ENCODE measurements at regions not wholly inside any gene's neighbourhood (a gene's known extent, or its start where the extent isn't known, plus 50 kb on each side); places are given as distances from the start of the nearest gene placed in this dataset.

DNA sequence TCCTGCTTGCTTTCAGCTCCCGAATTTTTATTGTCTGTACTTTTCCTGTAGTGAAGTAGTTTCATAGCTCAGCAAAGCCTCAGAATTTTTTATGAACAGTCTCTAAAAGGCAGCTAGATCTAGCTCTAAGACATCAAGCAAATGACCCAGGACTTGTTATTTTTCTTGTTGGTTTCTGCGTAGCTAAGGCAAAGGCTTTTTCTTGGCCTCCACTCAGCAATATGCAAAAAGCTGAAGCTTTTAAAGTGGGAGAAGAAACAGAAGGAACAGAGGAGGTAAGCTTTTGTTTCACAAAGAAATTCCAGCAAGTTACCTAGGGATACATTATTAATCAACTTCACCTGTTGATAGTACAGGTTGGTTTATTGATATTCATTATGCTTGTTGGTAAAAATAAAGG, 235.9 kb downstream of the PCDH20 start:
- H3K27me3 ChIP-seq, result no peaks in the 10 kb centered on the region
- H3K4me1 ChIP-seq, result no peaks in the 10 kb centered on the region
- no peak overlapping the region for H3K9ac ChIP-seq
- H4K20me1 ChIP-seq, result no peaks in the 10 kb centered on the region
- no peak overlapping the region for H3K4me3 ChIP-seq
- H3K27ac ChIP-seq, result no peak overlapping the region
- H3K4me2 ChIP-seq, result no peak overlapping the region
- no peaks in the 10 kb centered on the region for H3K9me3 ChIP-seq
- no peaks in the 10 kb centered on the region for H3K36me3 ChIP-seq
- TF ChIP-seq Cebpa-rat (IDR thresholded peaks at IDR 0.05), result no peak

DNA sequence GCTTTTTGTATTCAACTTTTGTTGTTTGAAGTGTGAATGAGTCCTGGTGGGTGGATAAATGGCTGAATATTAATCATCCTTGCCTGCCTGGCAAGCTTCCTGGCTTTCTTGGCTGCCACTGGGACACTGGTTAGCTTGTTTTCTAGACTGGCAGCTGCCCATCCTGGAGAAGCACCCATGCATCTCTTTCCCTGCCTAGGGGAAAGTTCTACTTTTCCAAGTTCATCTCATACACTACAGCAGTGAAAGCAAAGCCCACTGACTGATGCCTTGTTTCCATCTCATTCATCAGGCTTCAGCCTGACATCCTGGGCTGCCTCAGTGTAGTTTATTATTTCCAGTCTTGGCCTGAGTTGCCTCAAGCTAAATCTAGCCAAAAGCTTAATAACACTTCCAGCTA, 244.8 kb downstream of the PCDH20 start:
- Histone ChIP-seq H3K4me3 (no peak overlapping the region), H3K9ac (no peak overlapping the region), H3K9me3 (no peaks in the 10 kb centered on the region), H3K36me3 (no peaks in the 10 kb centered on the region), H4K20me1 (no peaks in the 10 kb centered on the region), H3K4me1 (no peaks in the 10 kb centered on the region), H3K4me2 (no peak overlapping the region), H3K27ac (no peak overlapping the region), H3K27me3 (no peaks in the 10 kb centered on the region)
- TF ChIP-seq Cebpa-rat (IDR thresholded peaks at IDR 0.05), result no peak

DNA sequence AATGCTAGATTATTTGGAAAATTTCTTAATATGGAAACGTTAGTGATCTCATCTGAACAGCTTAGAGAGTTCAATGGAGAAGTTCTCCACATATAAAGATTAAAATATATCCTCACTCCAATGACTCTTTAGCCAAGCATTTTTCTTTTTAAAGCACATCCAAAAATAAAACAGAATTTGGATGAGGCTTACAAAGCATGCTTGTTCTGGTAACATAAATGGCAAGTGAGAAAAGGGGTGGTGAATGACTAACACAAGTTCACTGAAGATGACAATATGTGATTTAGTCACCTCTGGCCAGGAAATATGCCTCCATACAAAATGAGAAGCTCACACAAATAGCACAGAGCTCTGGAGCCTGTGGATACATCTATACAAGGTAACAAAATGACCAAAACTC, 253.0 kb downstream of the PCDH20 start:
- Histone ChIP-seq H3K4me1 (no peaks in the 10 kb centered on the region), H3K27ac (no peak overlapping the region), H3K4me3 (no peak overlapping the region), H3K9me3 (no peaks in the 10 kb centered on the region), H3K9ac (no peak overlapping the region), H3K36me3 (no peaks in the 10 kb centered on the region), H3K27me3 (no peaks in the 10 kb centered on the region), H3K4me2 (no peak overlapping the region), H4K20me1 (no peaks in the 10 kb centered on the region)
- TF ChIP-seq Cebpa-rat (IDR thresholded peaks at IDR 0.05), result no peak

DNA sequence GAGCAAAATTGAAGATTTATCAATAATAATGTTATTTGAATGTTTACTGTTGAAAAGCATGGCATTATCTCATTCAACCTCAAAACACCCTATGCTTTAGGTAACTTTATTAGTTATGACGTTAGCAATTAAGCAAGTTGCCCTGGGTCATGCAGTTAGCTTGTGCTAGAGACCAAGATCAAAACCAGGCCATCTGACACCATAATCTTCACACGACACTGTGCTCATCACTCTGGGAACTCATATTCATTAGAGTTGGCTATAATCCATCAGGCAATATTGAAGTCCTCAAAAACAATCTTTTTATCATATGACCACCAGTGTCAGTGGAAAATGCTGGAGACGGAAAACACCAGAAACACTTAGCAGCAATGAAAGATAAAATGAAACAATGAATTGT, 253.5 kb downstream of the PCDH20 start:
- TF ChIP-seq Cebpa-rat (IDR thresholded peaks at IDR 0.05), result no peak
- no peaks in the 10 kb centered on the region for H3K4me1 ChIP-seq
- H3K4me2 ChIP-seq, result no peak overlapping the region
- H3K4me3 ChIP-seq, result no peak overlapping the region
- H3K36me3 ChIP-seq, result no peaks in the 10 kb centered on the region
- no peaks in the 10 kb centered on the region for H3K9me3 ChIP-seq
- H3K9ac ChIP-seq, result no peak overlapping the region
- no peaks in the 10 kb centered on the region for H4K20me1 ChIP-seq
- H3K27me3 ChIP-seq, result no peaks in the 10 kb centered on the region
- no peak overlapping the region for H3K27ac ChIP-seq

DNA sequence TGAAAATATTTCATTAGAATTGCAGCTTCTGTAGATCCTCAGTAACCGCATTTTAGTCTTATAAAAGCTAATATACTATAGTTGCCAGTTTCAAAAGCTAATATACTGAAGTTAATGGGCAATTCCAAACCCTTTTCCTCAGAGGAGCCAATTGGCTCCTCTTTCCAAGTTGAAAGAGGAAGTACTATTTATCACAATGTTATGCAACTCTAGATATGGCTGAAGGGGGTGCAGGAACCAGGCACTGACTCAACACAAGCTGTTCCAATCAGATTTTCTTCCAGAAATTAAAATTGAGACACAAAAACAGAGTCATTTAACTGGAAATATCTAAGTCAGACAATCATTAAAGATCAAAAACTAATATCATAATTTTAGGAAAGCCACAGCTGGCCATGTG, 258.9 kb downstream of the PCDH20 start:
- no peaks in the 10 kb centered on the region for H4K20me1 ChIP-seq
- H3K36me3 ChIP-seq, result no peaks in the 10 kb centered on the region
- no peak overlapping the region for H3K27ac ChIP-seq
- H3K9ac ChIP-seq, result no peak overlapping the region
- no peaks in the 10 kb centered on the region for H3K27me3 ChIP-seq
- H3K9me3 ChIP-seq, result no peaks in the 10 kb centered on the region
- H3K4me1 ChIP-seq, result no peaks in the 10 kb centered on the region
- no peak for TF ChIP-seq Cebpa-rat (IDR thresholded peaks at IDR 0.05)
- no peak overlapping the region for H3K4me2 ChIP-seq
- H3K4me3 ChIP-seq, result no peak overlapping the region

DNA sequence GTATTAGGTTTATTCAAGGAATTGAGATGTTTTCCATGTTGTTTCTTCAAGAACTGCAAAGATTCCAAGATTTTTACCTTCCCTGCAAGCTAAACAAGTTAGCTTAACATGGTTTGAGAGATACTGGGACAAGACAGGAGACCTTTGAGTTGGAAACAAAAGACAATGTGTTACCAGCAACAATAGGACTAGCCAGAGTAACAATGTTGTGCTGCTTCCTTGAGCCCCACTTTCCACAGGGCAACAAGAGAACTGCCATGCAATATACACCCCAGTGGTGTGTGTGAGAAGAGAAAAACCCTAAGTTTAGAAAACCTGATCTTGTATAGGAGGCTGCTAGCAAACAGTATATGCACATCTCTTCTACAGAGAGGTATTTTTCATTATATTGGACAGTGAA, 264.6 kb downstream of the PCDH20 start:
- no peak for TF ChIP-seq Cebpa-rat (IDR thresholded peaks at IDR 0.05)
- H3K27me3 ChIP-seq, result no peaks in the 10 kb centered on the region
- H3K4me3 ChIP-seq, result no peak overlapping the region
- no peak overlapping the region for H3K27ac ChIP-seq
- H3K36me3 ChIP-seq, result no peaks in the 10 kb centered on the region
- H4K20me1 ChIP-seq, result no peaks in the 10 kb centered on the region
- H3K9ac ChIP-seq, result no peak overlapping the region
- peaks cover 4% of the 10 kb centered on the region for H3K9me3 ChIP-seq
- H3K4me2 ChIP-seq, result no peak overlapping the region
- peaks cover 10% of the 10 kb centered on the region for H3K4me1 ChIP-seq

DNA sequence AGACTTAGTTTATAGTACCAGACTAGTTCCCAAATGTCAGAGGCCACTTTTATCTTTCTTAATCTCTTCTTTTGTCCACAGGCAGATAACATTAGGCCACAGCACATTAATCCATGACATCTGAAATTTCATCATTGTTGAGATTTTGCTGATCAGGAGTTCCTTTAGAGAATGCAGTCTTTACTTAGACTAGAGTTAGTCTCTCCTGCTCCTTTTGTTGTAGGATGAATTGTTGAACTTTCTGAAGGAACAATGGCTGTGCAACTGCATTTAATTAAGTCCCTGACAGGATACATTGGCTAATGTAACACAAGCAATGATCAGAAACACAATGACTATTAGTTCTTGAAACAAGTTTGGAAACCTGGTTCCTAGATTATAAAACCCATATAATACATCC, 266.3 kb downstream of the PCDH20 start:
- H3K36me3 ChIP-seq, result no peaks in the 10 kb centered on the region
- H3K9me3 ChIP-seq, result peaks cover 21% of the 10 kb centered on the region
- no peak overlapping the region for H3K4me2 ChIP-seq
- H4K20me1 ChIP-seq, result no peaks in the 10 kb centered on the region
- H3K4me3 ChIP-seq, result no peak overlapping the region
- no peak for TF ChIP-seq Cebpa-rat (IDR thresholded peaks at IDR 0.05)
- peaks cover 11% of the 10 kb centered on the region for H3K4me1 ChIP-seq
- no peaks in the 10 kb centered on the region for H3K27me3 ChIP-seq
- H3K9ac ChIP-seq, result no peak overlapping the region
- H3K27ac ChIP-seq, result no peak overlapping the region

DNA sequence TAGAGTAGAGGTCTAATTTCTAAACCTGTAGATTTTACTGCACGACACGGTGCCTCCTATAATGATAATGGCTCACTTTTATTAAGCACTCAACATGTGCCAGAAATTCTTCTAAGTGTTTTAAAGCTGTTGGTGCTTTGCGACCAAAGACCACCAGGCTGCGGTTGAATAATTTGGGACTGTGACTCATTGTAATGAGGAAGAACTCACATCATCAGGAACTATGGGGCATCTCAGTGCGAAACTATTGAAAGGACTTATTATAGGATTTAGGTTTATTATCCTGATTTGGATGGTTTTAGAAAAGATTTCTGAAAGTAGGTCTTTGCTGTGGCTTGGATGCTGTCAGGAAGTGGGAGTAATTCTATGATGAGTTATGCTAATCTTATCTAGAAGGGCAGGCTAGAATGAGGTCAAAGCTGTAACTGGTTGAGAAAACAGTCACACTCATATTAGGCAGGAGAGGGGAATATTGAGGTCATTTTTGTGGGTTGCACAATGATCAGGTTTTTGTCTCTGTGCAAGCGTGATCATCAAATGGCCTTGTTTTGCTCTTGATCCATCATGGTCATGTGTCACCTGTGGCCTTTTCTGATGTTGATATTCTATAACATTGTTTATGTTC, 266.8 kb downstream of the PCDH20 start:
- Histone ChIP-seq H3K9me3 (peaks cover 24% of the 10 kb centered on the region), H3K4me2 (no peak overlapping the region), H3K9ac (no peak overlapping the region), H3K4me3 (no peak overlapping the region), H3K27me3 (no peaks in the 10 kb centered on the region), H4K20me1 (no peaks in the 10 kb centered on the region), H3K4me1 (peaks cover 11% of the 10 kb centered on the region), H3K27ac (no peak overlapping the region), H3K36me3 (no peaks in the 10 kb centered on the region)
- TF ChIP-seq Cebpa-rat (IDR thresholded peaks at IDR 0.05), result no peak

DNA sequence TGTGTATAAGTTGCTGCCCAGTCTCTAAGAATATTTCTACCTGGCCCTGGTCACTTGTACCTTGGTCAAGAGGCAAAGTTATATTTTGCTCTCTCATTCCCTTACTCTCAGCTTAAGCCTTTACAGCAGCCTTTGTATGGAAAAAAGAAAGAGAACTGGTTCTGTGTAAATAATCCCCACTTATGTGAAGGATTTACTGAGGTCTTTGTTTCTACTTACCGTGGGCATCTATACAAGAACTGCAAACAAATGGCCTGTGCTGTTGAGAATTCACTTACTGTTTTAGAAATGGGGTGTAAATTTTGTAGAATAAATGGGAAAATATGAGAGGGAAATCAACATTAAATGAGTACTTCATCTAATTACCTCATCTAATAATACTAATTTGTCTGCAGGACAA, 267.4 kb downstream of the PCDH20 start:
- no peak overlapping the region for H3K27ac ChIP-seq
- no peak overlapping the region for H3K4me2 ChIP-seq
- no peaks in the 10 kb centered on the region for H4K20me1 ChIP-seq
- H3K4me3 ChIP-seq, result no peak overlapping the region
- H3K27me3 ChIP-seq, result no peaks in the 10 kb centered on the region
- peaks cover 11% of the 10 kb centered on the region for H3K4me1 ChIP-seq
- H3K9me3 ChIP-seq, result peaks cover 24% of the 10 kb centered on the region
- no peaks in the 10 kb centered on the region for H3K36me3 ChIP-seq
- no peak overlapping the region for H3K9ac ChIP-seq
- no peak for TF ChIP-seq Cebpa-rat (IDR thresholded peaks at IDR 0.05)

DNA sequence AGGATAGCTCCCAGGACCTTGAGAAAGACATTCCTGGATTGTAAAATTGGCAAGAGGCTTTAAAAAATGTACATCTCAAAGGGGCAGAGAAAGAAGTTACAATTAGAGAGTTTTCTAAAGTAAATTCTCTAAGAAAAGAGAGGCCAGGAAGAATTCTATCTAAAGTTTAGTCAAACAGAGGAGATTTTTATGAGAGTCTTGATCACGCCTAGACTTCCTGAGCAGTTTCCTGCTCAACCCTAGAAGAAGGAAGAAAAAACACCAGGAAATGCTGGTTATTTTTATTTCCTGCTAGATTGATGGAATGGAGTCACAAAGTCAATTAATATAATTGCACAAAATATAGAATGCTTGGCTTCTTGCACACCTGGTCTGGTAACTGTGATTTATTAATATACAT, 269.1 kb downstream of the PCDH20 start:
- Histone ChIP-seq H3K27ac (no peak overlapping the region), H3K9ac (no peak overlapping the region), H3K4me3 (no peak overlapping the region), H3K27me3 (no peaks in the 10 kb centered on the region), H3K9me3 (peaks cover 24% of the 10 kb centered on the region), H3K4me2 (peak overlapping the region; percentile 48), H3K36me3 (no peaks in the 10 kb centered on the region), H3K4me1 (peaks cover 11% of the 10 kb centered on the region), H4K20me1 (no peaks in the 10 kb centered on the region)
- TF ChIP-seq Cebpa-rat (IDR thresholded peaks at IDR 0.05), result no peak

DNA sequence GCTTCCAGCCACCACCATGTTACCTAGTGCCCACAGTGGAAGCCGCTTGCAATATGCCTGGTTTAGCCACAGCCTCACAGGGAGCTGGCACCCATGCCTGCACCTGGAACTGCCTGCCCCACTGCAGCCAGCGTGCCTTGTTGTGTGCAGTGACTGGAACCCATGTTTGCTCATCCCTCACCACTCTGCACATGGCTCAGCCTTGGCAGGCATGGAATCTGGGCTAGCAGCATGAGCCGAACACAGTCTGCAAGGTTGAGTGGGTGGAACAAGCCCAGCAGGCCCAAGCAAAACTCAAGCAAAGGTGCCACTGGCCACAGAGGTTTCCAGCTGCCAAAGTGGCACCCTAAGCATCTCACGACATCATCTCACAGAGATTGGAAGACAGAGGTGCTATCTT, 269.5 kb downstream of the PCDH20 start:
- no peak for TF ChIP-seq Cebpa-rat (IDR thresholded peaks at IDR 0.05)
- Histone ChIP-seq H3K36me3 (no peaks in the 10 kb centered on the region), H3K9me3 (peaks cover 24% of the 10 kb centered on the region), H3K27me3 (no peaks in the 10 kb centered on the region), H3K27ac (no peak overlapping the region), H3K4me2 (peak overlapping the region; percentile 48), H3K4me1 (peaks cover 11% of the 10 kb centered on the region), H3K9ac (no peak overlapping the region), H3K4me3 (no peak overlapping the region), H4K20me1 (no peaks in the 10 kb centered on the region)

Measured in BLaER1 (cell line).